Psoas muscle (tissue), 7 donors: ENCODE measurements at regions not wholly inside any gene's neighbourhood (a gene's known extent, or its start where the extent isn't known, plus 50 kb on each side); places are given as distances from the start of the nearest gene placed in this dataset.

ENCODE experiments used
- ATAC-seq, 4 donors: fragments of 200-7000 bp; cut with Tn5 transposase; one replicate each; pipeline ENCODE4 v1.9.1; 2020; ENCODE audit warnings: moderate library complexity in 3 of 4, mild to moderate bottlenecking in 2 of 4
- DNase-seq, 2 donors: peaks; one replicate each; pipeline ENCODE4 v3.0.0-alpha.2; 2020
- H3K27ac ChIP-seq: fragments of 200-600 bp; one replicate; pipeline ENCODE4 v1.8.0; 2022
- H3K27me3 ChIP-seq, 3 donors: fragments of 200-600 bp in 1 of 3; one replicate each; pipeline versions ENCODE4 v1.6.1 to v1.8.0; 2013 to 2022; ENCODE audit warnings: low read length in 2 of 3, mild to moderate bottlenecking in 2 of 3, moderate library complexity in 1 of 3; ENCODE audit not compliant: insufficient read depth in 3 of 3
- H3K36me3 ChIP-seq, 2 donors: fragments of 200-600 bp in 1 of 2; one replicate each; pipeline versions ENCODE4 v1.6.1 to v1.8.0; 2013 to 2022; ENCODE audit warnings: low read depth in 1 of 2, mild to moderate bottlenecking in 1 of 2, moderate library complexity in 1 of 2; ENCODE audit not compliant: insufficient read depth in 1 of 2
- H3K4me1 ChIP-seq: fragments of 200-600 bp; one replicate; pipeline ENCODE4 v1.8.0; 2022
- H3K4me3 ChIP-seq: fragments of 200-600 bp; one replicate; pipeline ENCODE4 v1.8.0; 2022; ENCODE audit warnings: mild to moderate bottlenecking
- H3K9me3 ChIP-seq: fragments of 200-600 bp; one replicate; pipeline ENCODE4 v1.8.0; 2022
- CTCF ChIP-seq: fragments of 200-600 bp; IDR thresholded peaks from one replicate; pipeline ENCODE4 v1.8.0; 2022; ENCODE audit warnings: antibody characterized with exemption
- WGBS, 3 donors: extraction: QIAGEN DNeasy Blood & Tissue Kit; methylation state at CpG; one replicate each; pipeline versions ENCODE4 v1.1.6 to v1.1.7; 2013; 5-methylcytosine and 5-hydroxymethylcytosine counted together
- intact Hi-C, 2 donors: fragments of 100-400 bp; cut with DNase I; formaldehyde crosslinking; loops; one replicate each; pipeline versions ENCODE4 v1.11.0 to v1.14.2; 2022
- donor health status: healthy with polysubstance abuse.
- donor health status: DM: no; HTN: no; CAD: no; lungs with moderate emphysema.
- donor health status: Bipolar disorder and iron deficiency.
- donor health status: healthy.
- donor health status: DM: yes; HTN: yes; CAD: no.
- donor health status: DM: no; HTN: no; CAD: no.
- donor health status: DM: yes; HTN: yes; CAD: no.

- H3K4me3 ChIP-seq: no peak overlapping the region
- H3K9me3 ChIP-seq: no peaks in the 10 kb centered on the region
- no peak overlapping the region for H3K27ac ChIP-seq
- DNase-seq (no peak), ATAC-seq (no peak)
- H3K36me3 ChIP-seq: no peaks in the 10 kb centered on the region
- no peak for TF ChIP-seq CTCF
- intact Hi-C loops: no loop called here
- 88 to 92% (median 91%) methylated on average over 2 of the region's 2 CpGs for WGBS, 3 donors
- no peaks in the 10 kb centered on the region for H3K27me3 ChIP-seq
- H3K4me1 ChIP-seq: no peaks in the 10 kb centered on the region
Observed at GRCh38 chr18:65435534-65435933, 315.3 kb upstream of the CDH7 start.

GRCh38 chr18:65429601-65430000 is 321.2 kb upstream of the CDH7 start:
- H3K27me3 ChIP-seq: no peaks in the 10 kb centered on the region
- intact Hi-C loops: no loop called here
- H3K4me1 ChIP-seq: no peaks in the 10 kb centered on the region
- ATAC-seq (no peak), DNase-seq (no peak)
- no peak for TF ChIP-seq CTCF
- WGBS, 3 donors: 69 to 79% (median 75%) methylated on average over 4 of the region's 4 CpGs
- H3K9me3 ChIP-seq: no peaks in the 10 kb centered on the region
- H3K27ac ChIP-seq: no peak overlapping the region
- no peaks in the 10 kb centered on the region for H3K36me3 ChIP-seq
- no peak overlapping the region for H3K4me3 ChIP-seq

- ATAC-seq (no peak), DNase-seq (no peak)
- Histone ChIP-seq H3K4me3 (no peak overlapping the region), H3K36me3 (no peaks in the 10 kb centered on the region), H3K4me1 (no peaks in the 10 kb centered on the region), H3K27ac (no peak overlapping the region), H3K9me3 (no peaks in the 10 kb centered on the region), H3K27me3 (no peaks in the 10 kb centered on the region)
- WGBS, 3 donors: 42 to 56% (median 55%) methylated on average over 3 of the region's 3 CpGs
- intact Hi-C loops: no loop called here
- no peak for TF ChIP-seq CTCF
Observed at GRCh38 chr18:65425366-65425765, 325.4 kb upstream of the CDH7 start.

GRCh38 chr18:65423776-65424175 is 327.0 kb upstream of the CDH7 start:
- H3K27me3 ChIP-seq: no peaks in the 10 kb centered on the region
- no peak for ATAC-seq
- H3K27ac ChIP-seq: no peak overlapping the region
- no peak for TF ChIP-seq CTCF
- no peak overlapping the region for H3K4me3 ChIP-seq
- H3K9me3 ChIP-seq: no peaks in the 10 kb centered on the region
- 16 to 17% (median 16%) methylated on average over 4 of the region's 4 CpGs for WGBS, 3 donors
- intact Hi-C loops: no loop called here
- no peak for DNase-seq
- H3K36me3 ChIP-seq: no peaks in the 10 kb centered on the region
- H3K4me1 ChIP-seq: no peaks in the 10 kb centered on the region

- Histone ChIP-seq H3K4me3 (no peak overlapping the region), H3K27ac (no peak overlapping the region), H3K27me3 (no peaks in the 10 kb centered on the region), H3K9me3 (no peaks in the 10 kb centered on the region), H3K4me1 (no peaks in the 10 kb centered on the region), H3K36me3 (no peaks in the 10 kb centered on the region)
- TF ChIP-seq CTCF: no peak
- ATAC-seq (no peak), DNase-seq (no peak)
- intact Hi-C loops: no loop called here
- WGBS, 3 donors: 16 to 41% (median 20%) methylated on average over 2 of the region's 2 CpGs
Observed at GRCh38 chr18:65422544-65423136, 328.2 kb upstream of the CDH7 start.
